Ecto neural progenitor cell (in vitro differentiated cells): ENCODE measurements at regions not wholly inside any gene's neighbourhood (a gene's known extent, or its start where the extent isn't known, plus 50 kb on each side); places are given as distances from the start of the nearest gene placed in this dataset.

Experiments used
- DNase-seq: peaks from one replicate; pipeline ENCODE4 v3.0.0-alpha.2; 2018; ENCODE audit warnings: low spot score

DNA sequence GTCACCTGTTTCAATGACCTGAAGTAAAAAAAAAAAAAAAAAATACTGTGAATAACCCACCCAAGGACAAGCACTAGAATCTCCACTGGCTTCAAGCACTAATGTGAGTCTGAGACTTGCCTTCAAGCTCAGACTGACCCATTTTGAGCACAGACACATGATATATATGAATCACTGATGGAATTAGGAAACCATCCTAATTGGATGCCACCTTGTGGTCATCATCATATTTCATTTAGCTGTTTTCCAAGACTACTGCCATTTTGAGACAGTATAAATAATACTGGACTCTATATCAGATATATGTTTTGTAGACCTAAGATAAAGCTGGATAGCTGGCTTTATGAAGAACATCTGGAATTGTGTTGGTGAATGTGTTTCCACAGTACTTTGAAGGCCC lies 1232.0 kb downstream of the KCNT2 start:
- no peak for DNase-seq

DNA sequence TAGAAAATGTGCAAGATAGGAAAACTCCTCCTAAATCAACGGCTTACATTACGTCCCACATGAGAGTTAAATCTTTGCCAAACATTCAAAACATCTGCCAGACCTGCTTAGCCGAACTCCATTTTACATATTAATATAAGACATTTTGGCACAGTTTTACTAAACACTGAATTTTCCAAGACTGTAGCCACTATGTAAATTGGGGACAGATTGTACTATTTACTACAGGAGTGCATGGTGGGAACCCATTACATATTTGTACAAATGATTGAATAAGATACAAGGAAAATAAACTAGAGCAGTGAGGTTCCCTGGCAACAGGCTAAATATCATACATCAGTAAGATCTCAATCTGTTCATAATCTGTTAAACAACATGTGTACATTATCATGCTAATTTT lies 1234.4 kb downstream of the KCNT2 start:
- DNase-seq = no peak

GRCh38 chr1:195345149-195345548 lies 1263.1 kb downstream of the KCNT2 start:
- peak; percentile 54 for DNase-seq

DNA sequence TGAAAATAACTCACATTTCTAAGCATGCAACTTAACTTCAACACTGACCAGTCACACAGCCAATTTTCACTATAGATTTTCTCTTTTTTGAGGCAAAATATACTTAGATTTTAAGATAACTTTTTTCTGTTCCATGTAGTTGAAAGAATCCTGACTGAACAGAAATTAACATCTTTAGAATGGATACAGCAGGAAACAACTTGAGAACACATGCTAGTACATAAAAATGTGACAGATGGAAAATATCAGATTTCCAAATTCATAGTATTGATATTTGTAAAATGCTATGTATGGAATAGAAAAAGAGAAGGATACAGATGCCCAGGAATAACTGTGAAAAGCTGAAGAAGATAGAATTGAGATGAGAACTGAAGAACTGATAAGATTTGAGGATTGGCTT lies 1270.6 kb downstream of the KCNT2 start:
- no peak for DNase-seq

DNA sequence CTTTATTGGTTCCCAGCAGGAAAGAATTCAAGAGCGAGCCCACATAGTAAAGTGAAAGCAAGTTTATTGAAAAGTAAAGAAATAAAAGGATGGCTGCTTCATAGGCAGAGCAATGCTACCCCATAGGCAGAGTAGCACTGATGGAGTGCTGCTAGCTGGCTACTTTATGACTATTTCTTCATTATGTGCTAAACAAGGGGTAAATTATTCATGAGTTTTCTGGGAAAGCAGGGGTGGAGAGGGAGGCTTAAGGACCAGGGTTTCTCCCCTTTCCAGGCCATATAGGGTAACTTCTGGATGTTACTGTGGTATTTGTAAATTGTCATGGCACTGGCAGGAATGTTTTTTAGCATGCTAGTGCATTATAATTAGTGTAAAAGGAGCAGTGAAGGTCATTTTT lies 1271.4 kb downstream of the KCNT2 start:
- no peak for DNase-seq

DNA sequence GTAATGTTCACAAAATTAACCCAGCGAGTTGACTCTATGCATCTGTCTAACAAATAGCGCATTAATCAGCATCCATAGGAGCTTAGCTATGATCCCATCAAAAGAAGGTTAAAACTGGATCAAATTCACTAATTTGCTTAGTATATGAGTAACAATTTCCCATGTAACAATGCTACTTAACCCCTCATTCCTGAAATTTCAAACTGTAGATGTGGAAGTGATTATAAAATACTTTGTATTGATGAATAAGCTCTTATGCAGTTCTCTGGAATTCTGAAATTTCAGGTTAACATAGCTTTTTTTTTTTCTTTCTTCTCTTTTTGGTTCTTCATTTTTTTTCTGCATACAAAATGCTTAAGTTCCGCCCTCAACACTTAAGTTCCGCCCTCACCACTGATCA lies 1272.7 kb downstream of the KCNT2 start:
- DNase-seq = no peak

DNA sequence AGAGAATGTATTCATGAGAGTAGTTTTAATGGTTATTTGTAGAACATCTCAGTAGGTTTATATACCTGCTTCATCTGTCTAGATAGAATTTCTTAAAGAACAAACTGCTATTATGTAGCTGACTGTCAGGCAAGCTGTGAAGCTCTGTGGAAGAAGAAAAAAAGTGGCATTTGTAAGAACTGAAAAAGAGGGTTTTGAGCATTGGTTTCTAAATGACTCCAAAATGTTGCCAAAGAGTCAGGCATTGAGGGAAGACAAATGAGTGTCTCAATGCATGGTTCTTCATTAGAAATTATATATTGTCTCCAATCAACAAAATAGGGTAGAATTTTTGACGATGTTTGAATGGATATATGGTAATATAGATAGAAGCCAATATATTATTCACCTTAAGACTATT lies 1276.1 kb downstream of the KCNT2 start:
- no peak for DNase-seq

- DNase-seq = no peak
Measured at GRCh38 chr1:195328681-195329080, 1279.6 kb downstream of the KCNT2 start.

DNA sequence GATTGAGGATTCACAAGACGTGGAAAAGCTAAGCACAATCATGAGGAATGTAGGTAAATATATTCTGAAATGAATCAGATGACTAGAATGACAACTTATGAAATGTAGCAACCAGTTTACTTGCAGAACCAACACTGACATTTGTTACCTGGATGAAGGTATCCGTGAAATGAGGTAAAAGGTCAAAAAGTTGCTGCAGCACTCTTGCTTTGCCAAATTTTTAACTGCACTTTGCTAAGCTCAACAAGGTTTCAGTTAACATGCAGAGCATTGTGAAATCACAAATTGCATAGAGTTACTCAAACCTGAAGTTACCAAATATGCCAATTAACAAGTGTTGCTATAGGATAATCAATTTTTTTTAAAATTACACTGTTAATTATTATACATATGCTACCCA lies 1280.1 kb downstream of the KCNT2 start:
- no peak for DNase-seq

DNA sequence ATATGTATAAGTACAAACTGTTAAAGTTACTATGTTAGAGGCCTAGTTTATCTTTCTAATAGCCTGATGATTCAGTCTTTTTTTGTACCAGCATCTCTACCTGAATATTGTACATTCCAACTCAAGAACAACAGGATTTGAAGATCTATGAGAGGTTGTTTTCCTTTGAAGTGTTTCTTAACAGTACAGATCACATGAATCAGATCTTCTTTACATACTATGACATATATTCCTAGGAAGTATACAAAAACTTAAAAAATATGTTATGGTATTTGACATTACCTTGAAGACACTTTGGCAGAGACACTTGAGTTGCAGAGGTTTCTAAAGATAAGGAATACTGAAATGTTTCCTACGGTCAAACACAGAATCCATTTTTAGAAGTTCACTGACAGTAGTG lies 1280.9 kb downstream of the KCNT2 start:
- DNase-seq = no peak

GRCh38 chr1:195326325-195326724 lies 1281.9 kb downstream of the KCNT2 start:
- DNase-seq = no peak

DNA sequence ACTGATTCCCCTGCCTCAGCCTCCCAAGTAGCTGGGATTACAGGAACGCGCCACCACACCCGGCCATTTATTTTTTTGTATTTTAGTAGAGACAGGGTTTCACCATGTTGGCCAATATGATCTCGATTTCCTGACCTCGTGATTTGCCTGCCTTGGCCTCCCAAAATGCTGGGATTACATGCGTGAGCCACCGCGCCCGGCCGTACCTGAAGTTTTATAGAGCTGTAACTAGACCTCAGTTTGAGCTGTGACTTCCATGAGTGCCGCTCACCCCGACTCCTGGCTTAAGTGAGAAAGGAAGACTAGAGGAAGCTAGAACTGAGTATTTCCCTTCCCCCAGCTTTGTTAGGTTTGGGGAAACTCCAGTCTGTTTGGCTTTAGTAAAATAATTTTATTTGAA lies 1283.1 kb downstream of the KCNT2 start:
- no peak for DNase-seq

- DNase-seq = no peak
Measured at GRCh38 chr1:195306281-195306680, 1302.0 kb downstream of the KCNT2 start.

DNA sequence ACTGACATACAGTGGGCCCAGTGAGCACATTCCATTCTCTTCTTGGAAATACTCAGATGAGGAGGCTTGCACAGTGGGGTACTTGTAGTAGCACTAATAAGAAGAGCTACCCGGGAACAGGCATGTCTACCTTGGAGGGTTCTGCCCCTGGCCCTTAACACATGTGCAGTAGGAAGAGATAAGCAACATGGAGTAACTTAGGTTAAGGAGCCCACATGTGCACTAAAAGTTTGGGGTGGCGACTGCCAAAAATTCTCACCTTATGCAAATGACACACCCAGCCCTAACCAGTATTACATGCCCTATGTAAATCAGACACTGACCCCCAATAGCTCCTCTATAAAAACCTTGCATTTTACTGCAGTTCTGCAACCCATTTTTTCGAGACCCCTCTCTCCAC lies 1313.3 kb downstream of the KCNT2 start:
- no peak for DNase-seq

- no peak for DNase-seq
Measured at GRCh38 chr1:195278644-195279043, 1329.6 kb downstream of the KCNT2 start.

GRCh38 chr1:195275710-195276109 lies 1332.5 kb downstream of the KCNT2 start:
- no peak for DNase-seq

GRCh38 chr1:195251900-195252299 lies 1356.3 kb downstream of the KCNT2 start:
- DNase-seq = no peak

DNA sequence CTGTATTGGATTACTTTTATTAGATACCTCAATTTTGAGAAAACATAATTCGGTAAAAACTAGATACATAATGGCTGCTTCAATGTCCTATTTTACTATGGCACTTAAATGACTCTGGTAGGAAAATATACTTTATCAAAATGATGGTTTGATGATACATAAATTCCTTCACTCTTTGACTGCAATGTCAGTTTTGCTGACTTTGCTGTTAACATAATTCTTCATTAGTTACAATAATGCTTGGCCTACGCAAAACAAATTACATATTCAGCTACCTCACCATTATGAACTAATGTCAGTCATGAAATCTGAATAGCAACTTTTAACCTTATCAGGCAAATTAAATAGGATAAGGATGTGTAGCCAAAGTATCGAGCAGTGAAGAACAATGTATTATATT lies 1364.7 kb downstream of the KCNT2 start:
- DNase-seq = no peak

DNA sequence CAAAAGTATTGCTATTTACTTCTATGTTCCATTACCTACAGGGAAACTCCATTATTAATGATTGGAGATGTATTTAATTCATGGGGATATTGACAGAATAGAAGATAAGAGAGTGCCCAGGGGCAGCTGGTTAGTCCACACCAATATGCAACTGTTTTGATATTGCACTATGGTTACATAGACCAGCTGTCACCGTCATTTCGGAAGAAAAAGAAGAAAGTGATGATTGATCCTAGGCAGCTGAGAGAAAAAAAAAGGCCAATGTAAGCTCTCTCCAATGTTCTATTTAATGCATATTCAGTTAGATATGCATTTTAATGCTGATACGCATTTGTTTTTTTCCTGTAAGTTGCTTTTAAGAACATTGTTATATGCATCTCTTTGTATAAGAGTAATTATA lies 1367.2 kb downstream of the KCNT2 start:
- DNase-seq = no peak

DNA sequence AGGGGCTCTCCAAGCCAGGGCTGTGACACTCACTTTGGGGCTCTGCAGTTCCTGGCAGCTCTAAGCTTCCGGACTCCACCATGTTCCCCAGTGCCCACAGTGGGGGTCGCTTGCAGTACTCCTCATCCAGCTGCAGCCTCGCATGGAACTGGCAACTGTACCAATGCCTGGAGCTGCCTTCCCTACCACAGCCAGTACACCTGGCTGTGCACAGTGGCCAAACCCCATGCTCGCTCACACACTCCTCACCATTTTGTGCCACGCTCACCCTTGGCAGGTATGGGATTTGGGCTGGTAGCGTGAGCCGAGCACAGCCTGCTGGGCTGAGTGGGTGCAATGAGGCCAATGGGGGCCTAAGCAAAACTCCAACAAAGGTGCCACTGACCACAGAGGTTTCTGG lies 1369.9 kb downstream of the KCNT2 start:
- DNase-seq = no peak

DNA sequence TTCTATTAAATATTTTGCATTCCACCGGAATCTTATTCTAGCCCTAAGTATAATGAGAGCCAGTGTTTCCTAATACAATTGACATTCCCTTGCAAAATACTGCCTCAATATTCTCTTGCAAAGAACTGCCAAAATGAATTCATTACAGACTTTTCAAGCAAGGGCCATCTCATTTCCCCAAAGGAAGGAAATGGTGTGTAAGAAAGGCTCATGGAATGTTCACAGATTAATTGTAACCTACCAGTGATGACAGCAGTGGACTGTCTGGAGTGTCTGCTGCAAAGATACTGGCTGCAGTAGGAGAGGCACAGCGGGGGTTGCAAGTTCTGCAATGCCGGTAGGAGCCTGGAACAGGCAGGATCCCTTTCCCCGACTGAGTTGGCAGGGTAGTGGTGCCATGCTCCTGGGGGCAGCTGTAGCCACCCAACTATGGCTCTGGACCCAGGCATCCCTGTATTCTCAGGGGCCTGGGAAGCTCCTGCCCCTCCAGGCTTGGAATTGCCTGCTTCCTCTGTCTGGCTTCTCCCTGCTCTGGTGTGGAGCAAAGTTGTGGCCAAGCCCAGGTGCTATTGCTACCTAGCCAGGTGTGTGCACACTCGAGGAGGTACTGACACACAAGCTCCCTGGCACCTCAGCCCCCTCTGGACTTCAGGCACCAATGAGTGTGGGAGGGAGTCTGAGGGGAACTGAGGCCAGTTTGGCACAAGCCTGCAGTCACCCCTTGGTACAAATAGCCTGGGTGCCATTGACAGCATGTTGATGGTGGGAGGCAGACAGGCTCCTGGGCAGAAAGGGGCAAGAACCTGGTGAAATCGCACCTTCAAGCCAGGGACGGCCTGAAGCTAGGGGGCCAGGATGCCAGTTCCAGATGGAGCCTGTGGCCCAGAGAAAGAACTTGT lies 1371.0 kb downstream of the KCNT2 start:
- DNase-seq = no peak

DNA sequence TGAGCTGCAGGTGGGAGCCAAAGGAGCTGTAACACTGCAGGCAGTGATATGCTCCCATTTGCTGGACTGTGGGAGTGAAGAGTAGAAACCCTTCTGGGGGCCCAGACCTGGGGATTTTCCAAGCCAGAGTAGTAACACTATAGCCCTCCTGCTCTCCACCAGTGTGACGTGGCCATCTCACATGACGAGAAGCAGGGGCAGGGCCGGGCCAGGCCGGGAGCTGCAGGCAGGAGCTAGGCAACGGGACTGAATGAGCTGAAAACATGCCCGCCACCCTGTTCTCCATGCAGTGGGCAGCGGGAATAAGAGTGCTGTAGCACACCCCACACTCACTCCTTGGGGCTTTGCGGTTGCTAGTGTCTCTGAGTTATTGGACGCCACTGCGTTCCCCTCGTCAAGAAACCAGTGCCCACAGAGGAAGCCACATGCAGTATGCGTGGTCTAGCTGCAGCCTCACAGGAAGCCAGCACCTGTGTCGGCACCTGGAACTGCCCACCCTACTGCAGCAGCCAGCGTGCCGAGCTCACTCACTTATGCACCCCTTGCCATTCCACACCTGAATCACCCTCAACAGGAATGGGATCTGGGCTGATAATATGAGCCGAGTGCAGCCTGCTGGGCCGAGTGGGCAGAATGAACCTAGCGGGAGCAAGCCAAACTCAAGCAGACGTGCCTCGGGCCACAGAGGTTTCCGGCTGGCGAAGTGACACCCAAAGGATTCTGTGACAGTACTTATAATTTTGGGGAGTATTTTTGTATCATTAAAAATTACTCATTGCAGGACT lies 1389.6 kb downstream of the KCNT2 start:
- no peak for DNase-seq

- no peak for DNase-seq
Measured at GRCh38 chr1:195202241-195202640, 1406.0 kb downstream of the KCNT2 start.
